Heart right ventricle (tissue), 16 donors: ENCODE measurements at regions not wholly inside any gene's neighbourhood (a gene's known extent, or its start where the extent isn't known, plus 50 kb on each side); places are given as distances from the start of the nearest gene placed in this dataset.

ENCODE experiments used
- ATAC-seq, 8 donors: fragments of 200-7000 bp; cut with Tn5 transposase; one replicate each; pipeline ENCODE4 v1.9.1; 2020; ENCODE audit warnings: mild to moderate bottlenecking in 8 of 8, moderate library complexity in 8 of 8, moderate number of reproducible peaks in 1 of 8
- DNase-seq, 2 donors: peaks; one replicate each; pipeline ENCODE4 v3.0.0-alpha.2; 2020
- H3K27ac ChIP-seq, 10 donors: fragments of 200-600 bp; sonication (generic) in 2 of 10; one replicate each; pipeline versions ENCODE4 v1.5.0 to v1.8.0; 2020 to 2022; ENCODE audit warnings: mild to moderate bottlenecking in 3 of 10
- H3K27me3 ChIP-seq, 7 donors: fragments of 200-600 bp; one replicate each; pipeline ENCODE4 v1.8.0; 2021 to 2022; ENCODE audit warnings: mild to moderate bottlenecking in 2 of 7
- H3K36me3 ChIP-seq, 9 donors: fragments of 200-600 bp; sonication (generic) in 1 of 9; one replicate each; pipeline versions ENCODE4 v1.5.0 to v1.8.0; 2020 to 2022; ENCODE audit warnings: mild to moderate bottlenecking in 2 of 9
- H3K4me1 ChIP-seq, 9 donors: fragments of 200-600 bp; sonication (generic) in 1 of 9; one replicate each; pipeline versions ENCODE4 v1.5.0 to v1.8.0; 2020 to 2022; ENCODE audit warnings: mild to moderate bottlenecking in 4 of 9
- H3K4me3 ChIP-seq, 10 donors: fragments of 200-600 bp; sonication (generic) in 2 of 10; one replicate each; pipeline versions ENCODE4 v1.5.0 to v1.8.0; 2020 to 2022; ENCODE audit warnings: mild to moderate bottlenecking in 7 of 10, moderate library complexity in 2 of 10
- H3K9me3 ChIP-seq, 11 donors: fragments of 200-600 bp in 10 of 11; sonication (generic) in 2 of 11; one replicate each; pipeline versions ENCODE4 v1.5.0 to v1.8.0; 2013 to 2022; ENCODE audit warnings: mild to moderate bottlenecking in 2 of 11, control low read depth in 1 of 11, moderate library complexity in 1 of 11
- CTCF ChIP-seq, 9 donors: fragments of 200-600 bp; sonication (generic) in 2 of 9; IDR thresholded peaks; one replicate each; pipeline versions ENCODE4 v1.5.0 to v1.8.0; 2021 to 2022; ENCODE audit warnings: antibody characterized with exemption in 9 of 9, mild to moderate bottlenecking in 5 of 9, moderate library complexity in 1 of 9
- WGBS, 2 donors: extraction: QIAGEN DNeasy Blood & Tissue Kit; methylation state at CpG; one replicate each; pipeline ENCODE4 v1.1.7; 2013; ENCODE audit warnings: inconsistent platforms in 1 of 2; 5-methylcytosine and 5-hydroxymethylcytosine counted together
- intact Hi-C, 10 donors: fragments of 100-400 bp; cut with DNase I; formaldehyde crosslinking; loops; one replicate each; pipeline versions ENCODE4 v1.11.1 to v1.14.2; 2022
- donor health status: Arrhythmogenic right ventricular cardiomyopathy.
- donor health status: ischemic (EF 13 %, LVEDD 7.1; RV severe dilation, severe dysfunction).
- donor health status: healthy with polysubstance abuse.
- donor health status: DM: no; HTN: yes; CAD: no.
- donor health status: DM: no; HTN: no; CAD: no.
- donor health status: ischemic (EF 25% LVEDD 6.9; RV normal size, moderate dysfunction).
- donor health status: ischemic (EF 25% LVEDD 5.7; RV mildly dilated, moderate dysfunction).
- donor health status: healthy.
- donor health status: DM: yes; HTN: yes; CAD: no.
- donor health status: Ischemic cardiomyopathy.
- donor health status: ischemic (EF 35%, LVEDD 5.7; RV mildly dilated, moderate dysfunction).
- donor health status: nonischemic (EF 11% LVEDD 7.7; RV severe dilation, severe dysfunction).
- donor health status: DM: yes; HTN: yes; CAD: no.
- donor health status: PGD.
- donor health status: ischemic (EF 29% LVEDD 5.4; RV normal size, mild dysfunction).
- donor health status: nonischemic (EF 23%, LVEDD 6.1; RV moderate dilation, normal function).

GRCh38 chr2:153004627-153005026 is 286.2 kb downstream of the ARL6IP6 start:
- 86 to 87% methylated on average over 3 of the region's 3 CpGs for whole genome bisulfite sequencing, 2 donors
- no peak for DNase-seq
- Histone ChIP-seq H3K27me3 (no peaks in the 10 kb centered on the region), H3K9me3 (no peaks in the 10 kb centered on the region), H3K4me3 (no peak overlapping the region), H3K27ac (no peak overlapping the region), H3K4me1 (no peaks in the 10 kb centered on the region), H3K36me3 (no peaks in the 10 kb centered on the region)
- TF ChIP-seq CTCF (IDR thresholded peaks at IDR 0.05) = no peak
- no peak for ATAC-seq
- intact Hi-C loops = no loop called here

- intact Hi-C loops = no loop called here
- peaks cover 0 to 29% (median 0%) of the 10 kb centered on the region in 11 donors for H3K9me3 ChIP-seq
- H3K36me3 ChIP-seq = no peaks in the 10 kb centered on the region
- no peak for TF ChIP-seq CTCF (IDR thresholded peaks at IDR 0.05)
- H3K27me3 ChIP-seq = no peaks in the 10 kb centered on the region
- DNase-seq (no peak), ATAC-seq (no peak)
- WGBS, 2 donors = 0 to 64% methylated on average over 1 of the region's 1 CpG
- no peak overlapping the region for H3K4me3 ChIP-seq
- no peaks in the 10 kb centered on the region for H3K4me1 ChIP-seq
- H3K27ac ChIP-seq = no peak overlapping the region
Observed at GRCh38 chr2:152974146-152974545, 255.7 kb downstream of the ARL6IP6 start.

- WGBS, 2 donors = 72 to 73% methylated on average over 1 of the region's 1 CpG
- intact Hi-C loops = no loop called here
Observed at GRCh38 chr2:152971685-152972084, 253.3 kb downstream of the ARL6IP6 start.

GRCh38 chr2:152962446-152962845 is 244.0 kb downstream of the ARL6IP6 start:
- ATAC-seq = no peak
- TF ChIP-seq CTCF (IDR thresholded peaks at IDR 0.05) = no peak
- WGBS, 2 donors = 69 to 91% methylated on average over 2 of the region's 2 CpGs

More at GRCh38 chr2:152971685-152972084, 253.3 kb downstream of the ARL6IP6 start:
- H3K27ac ChIP-seq = no peak overlapping the region
- no peaks in the 10 kb centered on the region for H3K4me1 ChIP-seq
- no peak overlapping the region for H3K4me3 ChIP-seq
- no peak for TF ChIP-seq CTCF (IDR thresholded peaks at IDR 0.05)
- H3K27me3 ChIP-seq = no peaks in the 10 kb centered on the region
- ATAC-seq (no peak), DNase-seq (no peak)
- H3K36me3 ChIP-seq = no peaks in the 10 kb centered on the region
- H3K9me3 ChIP-seq = peaks cover 0 to 34% (median 0%) of the 10 kb centered on the region in 11 donors

More at GRCh38 chr2:152962446-152962845, 244.0 kb downstream of the ARL6IP6 start:
- Histone ChIP-seq H3K27ac (no peak overlapping the region), H3K4me1 (no peaks in the 10 kb centered on the region), H3K36me3 (no peaks in the 10 kb centered on the region), H3K9me3 (no peaks in the 10 kb centered on the region), H3K4me3 (no peak overlapping the region), H3K27me3 (no peaks in the 10 kb centered on the region)
- intact Hi-C loops = no loop called here
- DNase-seq = no peak
